Stomach smooth muscle (tissue), 2 donors: ENCODE measurements at regions not wholly inside any gene's neighbourhood (a gene's known extent, or its start where the extent isn't known, plus 50 kb on each side); places are given as distances from the start of the nearest gene placed in this dataset.

Experiments used
- H3K27ac ChIP-seq: one replicate; pipeline ENCODE4 v1.7.0; 2013; ENCODE audit warnings: mild to moderate bottlenecking, low read length, inconsistent platforms
- H3K27me3 ChIP-seq, 2 donors: one replicate each; pipeline ENCODE4 v1.7.0; 2013; ENCODE audit warnings: low read length in 2 of 2; ENCODE audit not compliant: insufficient read depth in 2 of 2, control insufficient read depth in 1 of 2
- H3K36me3 ChIP-seq, 2 donors: one replicate each; pipeline ENCODE4 v1.7.0; 2013; ENCODE audit warnings: low read length in 2 of 2; ENCODE audit not compliant: control insufficient read depth in 2 of 2, insufficient read depth in 2 of 2
- H3K4me1 ChIP-seq: one replicate; pipeline ENCODE4 v1.7.0; 2013; ENCODE audit warnings: low read length; ENCODE audit not compliant: control insufficient read depth, insufficient read depth
- H3K4me3 ChIP-seq, 2 donors: one replicate each; pipeline ENCODE4 v1.7.0; 2013; ENCODE audit warnings: low read length in 2 of 2
- H3K9ac ChIP-seq, 2 donors: one replicate each; pipeline ENCODE4 v1.7.0; 2013; ENCODE audit warnings: low read length in 2 of 2, mild to moderate bottlenecking in 1 of 2
- H3K9me3 ChIP-seq, 2 donors: one replicate each; pipeline ENCODE4 v1.7.0; 2013; ENCODE audit warnings: low read length in 2 of 2; ENCODE audit not compliant: control insufficient read depth in 2 of 2
- donor health status: healthy.
- donor health status: Pancreatic carcinoma.

- Histone ChIP-seq H3K4me1 (no peaks in the 10 kb centered on the region), H3K27ac (no peak overlapping the region), H3K36me3 (no peaks in the 10 kb centered on the region), H3K27me3 (peaks cover 8 to 18% of the 10 kb centered on the region in 2 donors), H3K9me3 (no peaks in the 10 kb centered on the region), H3K4me3 (no peak overlapping the region), H3K9ac (no peak overlapping the region)
Measured at GRCh38 chr13:111539791-111540446, 219.5 kb downstream of the TEX29 start.

DNA sequence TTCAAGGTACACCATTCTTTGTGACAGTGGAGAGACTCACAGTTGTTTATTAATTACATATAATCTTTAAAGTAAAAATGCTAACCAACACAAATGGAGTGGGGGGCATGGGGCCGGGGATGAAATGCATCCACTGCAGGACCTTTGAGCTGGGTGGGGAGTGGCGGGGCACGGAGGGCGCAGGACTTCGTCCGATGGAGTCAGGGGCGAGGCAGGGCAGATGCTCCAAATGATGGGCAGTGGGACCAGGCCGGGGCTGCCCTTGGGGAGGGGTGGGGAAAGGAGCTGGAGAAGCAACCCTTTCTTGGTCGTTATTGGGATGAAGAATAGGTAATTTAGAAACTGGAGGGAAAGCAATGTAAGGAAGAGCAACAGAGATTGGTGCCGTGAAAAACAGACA, 220.0 kb downstream of the TEX29 start:
- Histone ChIP-seq H3K9ac (no peak overlapping the region), H3K36me3 (no peaks in the 10 kb centered on the region), H3K4me3 (no peak overlapping the region), H3K4me1 (no peaks in the 10 kb centered on the region), H3K27me3 (peaks cover 8 to 18% of the 10 kb centered on the region in 2 donors), H3K9me3 (no peaks in the 10 kb centered on the region), H3K27ac (no peak overlapping the region)

GRCh38 chr13:111541345-111541744, 220.9 kb downstream of the TEX29 start:
- Histone ChIP-seq H3K36me3 (no peaks in the 10 kb centered on the region), H3K9ac (no peak overlapping the region), H3K4me1 (no peaks in the 10 kb centered on the region), H3K4me3 (no peak overlapping the region), H3K27me3 (peaks cover 6 to 18% of the 10 kb centered on the region in 2 donors), H3K9me3 (no peaks in the 10 kb centered on the region), H3K27ac (no peak overlapping the region)

DNA sequence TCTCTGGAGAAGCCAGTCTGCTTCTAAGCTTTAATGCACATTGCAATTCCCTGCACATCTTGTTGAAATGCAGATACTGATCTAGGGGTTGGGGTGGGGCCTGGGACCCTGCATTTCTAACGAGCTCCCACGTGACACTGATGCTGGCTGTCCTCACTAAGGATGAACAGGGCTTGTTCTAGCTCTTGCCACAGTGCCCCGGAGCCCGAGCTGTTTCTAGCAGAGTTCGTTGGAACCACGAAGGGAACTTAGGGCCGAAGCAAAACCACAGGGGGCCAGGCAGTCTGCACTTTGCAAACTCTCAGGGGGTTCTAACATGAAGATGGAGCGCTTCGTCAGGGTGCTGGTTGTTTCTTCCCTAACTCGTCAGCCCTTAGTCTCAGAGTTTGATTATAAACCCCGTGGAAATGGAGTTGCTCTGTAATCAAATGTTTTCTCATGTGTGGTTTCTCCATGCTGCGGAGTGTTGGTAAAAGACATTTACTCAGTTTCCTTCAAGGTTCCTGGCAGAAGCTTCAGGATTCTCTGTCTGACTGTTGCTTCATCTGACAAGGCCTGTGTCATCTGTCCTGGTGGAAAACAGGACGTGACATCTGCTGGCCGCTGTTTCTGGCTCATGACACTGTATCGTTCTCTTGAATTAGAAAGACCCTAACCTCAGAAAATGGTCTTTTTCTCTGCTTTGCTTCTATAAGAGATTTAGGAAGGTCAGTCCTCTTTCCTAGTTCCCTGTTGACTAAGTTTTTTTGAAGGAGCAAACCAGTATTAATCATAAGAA, 221.5 kb downstream of the TEX29 start:
- H3K27me3 ChIP-seq: peaks cover under 1 to 18% of the 10 kb centered on the region in 2 donors
- no peaks in the 10 kb centered on the region for H3K36me3 ChIP-seq
- no peak overlapping the region for H3K9ac ChIP-seq
- H3K9me3 ChIP-seq: no peaks in the 10 kb centered on the region
- H3K4me3 ChIP-seq: no peak overlapping the region
- H3K4me1 ChIP-seq: no peaks in the 10 kb centered on the region
- H3K27ac ChIP-seq: no peak overlapping the region

DNA sequence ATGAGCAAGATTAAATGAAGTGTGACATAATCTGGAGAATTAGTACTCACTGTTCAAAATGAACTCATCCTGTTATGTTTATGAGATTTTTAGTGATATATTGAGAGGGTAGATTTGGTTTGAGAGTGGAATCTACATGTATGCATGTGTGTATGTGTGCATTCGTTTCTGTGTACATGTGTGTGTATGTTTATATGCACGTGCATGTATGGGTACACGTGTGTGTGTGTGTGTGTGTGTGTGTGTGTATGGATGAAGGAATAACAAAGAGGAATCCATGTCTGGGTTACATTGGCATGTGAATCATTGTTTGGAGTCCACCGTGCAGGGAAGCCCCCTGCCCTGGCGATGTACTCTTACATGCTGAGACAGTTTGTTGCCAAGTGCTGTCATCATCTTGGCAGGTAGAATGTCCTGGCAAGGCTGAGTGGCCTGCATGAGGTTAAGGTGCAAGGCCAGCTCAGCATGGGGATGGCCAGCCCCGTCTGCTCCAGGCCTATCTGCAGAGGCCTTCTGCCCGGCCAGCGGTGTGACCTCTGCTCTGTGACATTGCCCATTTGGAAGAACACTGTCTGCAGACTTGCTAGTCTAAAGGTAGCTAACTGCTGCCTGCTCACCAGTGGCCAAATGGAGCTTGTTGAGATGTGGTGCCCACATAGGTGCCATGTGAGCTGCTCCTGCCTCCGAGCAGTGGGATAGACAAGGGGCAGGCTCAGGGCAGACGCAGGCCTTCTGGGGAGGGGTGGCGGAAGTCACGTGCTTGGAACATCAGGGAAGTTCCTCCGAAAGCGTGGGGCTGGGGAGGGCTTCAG, 222.3 kb downstream of the TEX29 start:
- Histone ChIP-seq H3K27ac (no peak overlapping the region), H3K4me3 (no peak overlapping the region), H3K9me3 (no peaks in the 10 kb centered on the region), H3K9ac (no peak overlapping the region), H3K27me3 (peaks cover 0 to 13% of the 10 kb centered on the region in 2 donors), H3K4me1 (no peaks in the 10 kb centered on the region), H3K36me3 (no peaks in the 10 kb centered on the region)

DNA sequence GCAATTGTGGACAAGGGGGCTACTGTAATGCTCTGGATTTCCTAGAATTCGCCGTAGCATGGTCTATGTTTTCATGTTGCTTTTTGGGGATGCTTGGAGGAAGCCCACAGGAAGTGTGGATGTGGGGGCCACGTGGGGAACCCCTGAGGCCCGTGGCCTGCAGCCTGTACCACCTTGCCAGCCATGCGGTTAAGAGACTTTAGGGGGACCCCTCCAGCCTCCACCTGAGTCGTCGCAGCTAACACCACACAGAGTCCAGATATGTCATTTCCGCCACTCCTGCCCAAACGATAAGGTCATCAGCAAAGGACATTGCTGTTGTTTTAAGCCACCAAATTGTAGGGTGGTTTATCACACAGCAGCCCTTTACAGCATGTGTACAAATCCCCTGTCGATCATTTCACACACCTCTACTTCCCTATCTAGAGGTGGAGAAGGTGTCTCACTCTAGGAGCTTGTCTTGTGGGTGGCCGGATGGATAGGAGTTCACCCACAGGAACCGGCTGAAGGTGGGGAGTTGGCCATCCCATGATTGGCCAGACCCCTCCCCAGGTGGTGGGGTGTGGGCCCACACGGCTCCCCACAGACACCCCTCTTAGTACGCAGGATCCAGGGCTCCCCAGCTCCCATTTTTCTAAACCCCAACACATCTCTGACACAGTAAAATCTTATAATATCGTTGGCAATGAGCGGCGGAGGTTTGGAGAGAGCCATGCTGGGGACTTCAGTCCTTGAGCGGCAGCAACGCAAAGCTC, 226.7 kb downstream of the TEX29 start:
- H3K36me3 ChIP-seq: no peaks in the 10 kb centered on the region
- no peaks in the 10 kb centered on the region for H3K4me1 ChIP-seq
- no peak overlapping the region for H3K4me3 ChIP-seq
- no peak overlapping the region for H3K9ac ChIP-seq
- no peak overlapping the region for H3K27ac ChIP-seq
- peaks cover 0 to 3% of the 10 kb centered on the region in 2 donors for H3K27me3 ChIP-seq
- no peaks in the 10 kb centered on the region for H3K9me3 ChIP-seq

GRCh38 chr13:111547726-111548273, 227.4 kb downstream of the TEX29 start:
- Histone ChIP-seq H3K27me3 (peaks cover 0 to 3% of the 10 kb centered on the region in 2 donors), H3K9ac (no peak overlapping the region), H3K4me3 (no peak overlapping the region), H3K27ac (no peak overlapping the region), H3K4me1 (no peaks in the 10 kb centered on the region), H3K36me3 (no peaks in the 10 kb centered on the region), H3K9me3 (no peaks in the 10 kb centered on the region)

DNA sequence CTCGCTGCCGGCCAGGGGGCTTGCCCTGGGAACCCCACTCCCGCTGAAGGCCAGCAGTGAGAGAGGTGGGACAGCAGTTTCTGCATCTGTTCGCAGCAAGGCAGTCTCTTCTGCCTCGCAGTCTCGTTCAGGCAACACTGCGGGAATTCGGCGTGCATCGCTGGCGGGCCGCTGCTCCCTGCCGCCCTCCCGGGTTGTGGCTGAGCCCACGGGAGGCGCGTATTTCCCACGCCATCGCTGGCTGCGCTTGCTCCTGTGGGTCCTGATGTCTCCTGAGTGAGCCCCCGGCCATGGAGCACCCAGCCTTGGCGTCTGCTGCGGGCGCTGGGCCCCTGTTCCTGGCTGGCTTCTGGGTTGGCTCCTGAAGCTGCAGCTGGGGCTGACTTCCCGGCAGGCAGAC, 227.9 kb downstream of the TEX29 start:
- no peak overlapping the region for H3K9ac ChIP-seq

GRCh38 chr13:111548805-111549204, 228.4 kb downstream of the TEX29 start:
- Histone ChIP-seq H3K27ac (no peak overlapping the region), H3K4me3 (no peak overlapping the region), H3K4me1 (no peaks in the 10 kb centered on the region), H3K27me3 (no peaks in the 10 kb centered on the region), H3K9me3 (no peaks in the 10 kb centered on the region), H3K9ac (no peak overlapping the region), H3K36me3 (no peaks in the 10 kb centered on the region)

More for the DNA sequence above, 227.9 kb downstream of the TEX29 start:
- H3K4me1 ChIP-seq: no peaks in the 10 kb centered on the region
- no peaks in the 10 kb centered on the region for H3K36me3 ChIP-seq
- H3K4me3 ChIP-seq: no peak overlapping the region
- no peak overlapping the region for H3K27ac ChIP-seq
- H3K9me3 ChIP-seq: no peaks in the 10 kb centered on the region
- peaks cover 0 to 3% of the 10 kb centered on the region in 2 donors for H3K27me3 ChIP-seq

DNA sequence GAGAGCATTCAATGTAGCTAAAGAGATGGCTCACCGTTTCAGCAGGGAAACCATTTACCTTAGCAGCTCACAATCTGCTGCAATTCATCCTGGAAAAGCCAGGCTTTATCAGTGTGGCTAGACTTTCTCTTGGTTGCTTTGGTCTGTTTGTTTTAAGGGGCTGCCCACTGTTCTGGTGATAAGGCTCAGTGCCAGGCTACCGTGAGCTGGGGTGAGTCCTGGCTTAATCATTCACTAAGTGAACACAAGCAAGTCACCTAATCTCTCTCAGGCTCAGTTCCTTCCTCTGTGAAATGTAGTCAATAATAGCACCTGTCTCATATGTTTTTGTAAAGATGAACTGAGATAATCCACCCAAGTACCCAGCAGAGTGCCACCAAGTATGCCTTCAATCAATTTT, 229.0 kb downstream of the TEX29 start:
- no peak overlapping the region for H3K9ac ChIP-seq
- no peaks in the 10 kb centered on the region for H3K36me3 ChIP-seq
- no peak overlapping the region for H3K4me3 ChIP-seq
- no peaks in the 10 kb centered on the region for H3K9me3 ChIP-seq
- no peaks in the 10 kb centered on the region for H3K27me3 ChIP-seq
- H3K27ac ChIP-seq: no peak overlapping the region
- no peaks in the 10 kb centered on the region for H3K4me1 ChIP-seq
